ENCODE measurements at regions not wholly inside any gene's neighbourhood (a gene's known extent, or its start where the extent isn't known, plus 50 kb on each side); places are given as distances from the start of the nearest gene placed in this dataset.

GRCh38 chr11:116169776-116170175, 603.0 kb downstream of the BUD13 start:
- no peak for TF ChIP-seq KDM1A (IDR thresholded peaks at IDR 0.05; ENCODE audit: low read depth)
- TF ChIP-seq, protein P1, sequence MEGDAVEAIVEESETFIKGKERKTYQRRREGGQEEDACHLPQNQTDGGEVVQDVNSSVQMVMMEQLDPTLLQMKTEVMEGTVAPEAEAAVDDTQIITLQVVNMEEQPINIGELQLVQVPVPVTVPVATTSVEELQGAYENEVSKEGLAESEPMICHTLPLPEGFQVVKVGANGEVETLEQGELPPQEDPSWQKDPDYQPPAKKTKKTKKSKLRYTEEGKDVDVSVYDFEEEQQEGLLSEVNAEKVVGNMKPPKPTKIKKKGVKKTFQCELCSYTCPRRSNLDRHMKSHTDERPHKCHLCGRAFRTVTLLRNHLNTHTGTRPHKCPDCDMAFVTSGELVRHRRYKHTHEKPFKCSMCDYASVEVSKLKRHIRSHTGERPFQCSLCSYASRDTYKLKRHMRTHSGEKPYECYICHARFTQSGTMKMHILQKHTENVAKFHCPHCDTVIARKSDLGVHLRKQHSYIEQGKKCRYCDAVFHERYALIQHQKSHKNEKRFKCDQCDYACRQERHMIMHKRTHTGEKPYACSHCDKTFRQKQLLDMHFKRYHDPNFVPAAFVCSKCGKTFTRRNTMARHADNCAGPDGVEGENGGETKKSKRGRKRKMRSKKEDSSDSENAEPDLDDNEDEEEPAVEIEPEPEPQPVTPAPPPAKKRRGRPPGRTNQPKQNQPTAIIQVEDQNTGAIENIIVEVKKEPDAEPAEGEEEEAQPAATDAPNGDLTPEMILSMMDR (IDR thresholded peaks at IDR 0.05): no peak
- no peak for TF ChIP-seq NR3C1 (IDR thresholded peaks at IDR 0.05)
- no peak for TF ChIP-seq MAFK (IDR thresholded peaks at IDR 0.05; ENCODE audit: partially characterized antibody)
- no peak for TF ChIP-seq EP300 (IDR thresholded peaks at IDR 0.05)
- no peak for TF ChIP-seq POLR2A (IDR thresholded peaks at IDR 0.05; ENCODE audit: low read length)
- TF ChIP-seq HES2 (IDR thresholded peaks at IDR 0.05): no peak
- TF ChIP-seq, protein P2, sequence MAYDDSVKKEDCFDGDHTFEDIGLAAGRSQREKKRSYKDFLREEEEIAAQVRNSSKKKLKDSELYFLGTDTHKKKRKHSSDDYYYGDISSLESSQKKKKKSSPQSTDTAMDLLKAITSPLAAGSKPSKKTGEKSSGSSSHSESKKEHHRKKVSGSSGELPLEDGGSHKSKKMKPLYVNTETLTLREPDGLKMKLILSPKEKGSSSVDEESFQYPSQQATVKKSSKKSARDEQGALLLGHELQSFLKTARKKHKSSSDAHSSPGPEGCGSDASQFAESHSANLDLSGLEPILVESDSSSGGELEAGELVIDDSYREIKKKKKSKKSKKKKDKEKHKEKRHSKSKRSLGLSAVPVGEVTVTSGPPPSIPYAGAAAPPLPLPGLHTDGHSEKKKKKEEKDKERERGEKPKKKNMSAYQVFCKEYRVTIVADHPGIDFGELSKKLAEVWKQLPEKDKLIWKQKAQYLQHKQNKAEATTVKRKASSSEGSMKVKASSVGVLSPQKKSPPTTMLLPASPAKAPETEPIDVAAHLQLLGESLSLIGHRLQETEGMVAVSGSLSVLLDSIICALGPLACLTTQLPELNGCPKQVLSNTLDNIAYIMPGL (CRISPR knock-in tag; IDR thresholded peaks at IDR 0.05; ENCODE audit: borderline replicate concordance): no peak
- no peak for TF ChIP-seq MAZ (IDR thresholded peaks at IDR 0.05; ENCODE audit: borderline replicate concordance, low read depth, low read length)
- no peak for TF ChIP-seq SMC3 (IDR thresholded peaks at IDR 0.05)
- TF ChIP-seq MAX (IDR thresholded peaks at IDR 0.05): no peak
- no peak for TF ChIP-seq CHD2 (IDR thresholded peaks at IDR 0.05; ENCODE audit: low read length, partially characterized antibody)
